ENCODE measurements at regions not wholly inside any gene's neighbourhood (a gene's known extent, or its start where the extent isn't known, plus 50 kb on each side); places are given as distances from the start of the nearest gene placed in this dataset.

- TF ChIP-seq CTCF (IDR thresholded peaks at IDR 0.05) (no peak), POLR2A (IDR thresholded peaks at IDR 0.05) (no peak)
Observed at GRCh38 chr2:19272941-19273470, 85.4 kb downstream of the OSR1 start.

All from thyroid gland (tissue), 4 donors.